ENCODE measurements at regions not wholly inside any gene's neighbourhood (a gene's known extent, or its start where the extent isn't known, plus 50 kb on each side); places are given as distances from the start of the nearest gene placed in this dataset.

DNA sequence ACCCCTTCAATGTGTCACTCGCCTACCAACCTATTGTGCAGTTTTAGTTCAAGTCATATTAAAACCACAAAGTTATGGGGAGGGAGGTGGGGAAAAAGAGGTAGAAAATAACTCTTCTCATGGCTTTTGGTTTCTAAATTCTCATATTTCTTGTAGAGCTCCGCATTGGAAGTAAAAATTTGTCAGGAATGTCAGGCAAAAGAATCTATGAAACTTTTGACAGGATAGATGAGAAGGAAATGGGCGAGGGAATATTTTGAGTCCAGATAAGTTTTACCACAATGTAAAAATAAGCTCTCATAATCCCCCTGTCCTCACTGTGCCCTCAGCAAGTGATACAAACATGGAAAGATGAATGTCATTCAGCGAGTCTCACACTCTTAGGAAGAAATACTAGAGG, 270.4 kb downstream of the DLEU7 start:
- Histone ChIP-seq H3K4me3 (no peak overlapping the region), H3K4me1 (no peaks in the 10 kb centered on the region), H3K27me3 (no peaks in the 10 kb centered on the region), H3K27ac (no peak overlapping the region), H3K36me3 (no peaks in the 10 kb centered on the region), H3K9me3 (no peaks in the 10 kb centered on the region)
- ATAC-seq, result no peak
- DNase-seq, result no peak
- TF ChIP-seq, protein P1, sequence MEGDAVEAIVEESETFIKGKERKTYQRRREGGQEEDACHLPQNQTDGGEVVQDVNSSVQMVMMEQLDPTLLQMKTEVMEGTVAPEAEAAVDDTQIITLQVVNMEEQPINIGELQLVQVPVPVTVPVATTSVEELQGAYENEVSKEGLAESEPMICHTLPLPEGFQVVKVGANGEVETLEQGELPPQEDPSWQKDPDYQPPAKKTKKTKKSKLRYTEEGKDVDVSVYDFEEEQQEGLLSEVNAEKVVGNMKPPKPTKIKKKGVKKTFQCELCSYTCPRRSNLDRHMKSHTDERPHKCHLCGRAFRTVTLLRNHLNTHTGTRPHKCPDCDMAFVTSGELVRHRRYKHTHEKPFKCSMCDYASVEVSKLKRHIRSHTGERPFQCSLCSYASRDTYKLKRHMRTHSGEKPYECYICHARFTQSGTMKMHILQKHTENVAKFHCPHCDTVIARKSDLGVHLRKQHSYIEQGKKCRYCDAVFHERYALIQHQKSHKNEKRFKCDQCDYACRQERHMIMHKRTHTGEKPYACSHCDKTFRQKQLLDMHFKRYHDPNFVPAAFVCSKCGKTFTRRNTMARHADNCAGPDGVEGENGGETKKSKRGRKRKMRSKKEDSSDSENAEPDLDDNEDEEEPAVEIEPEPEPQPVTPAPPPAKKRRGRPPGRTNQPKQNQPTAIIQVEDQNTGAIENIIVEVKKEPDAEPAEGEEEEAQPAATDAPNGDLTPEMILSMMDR (IDR thresholded peaks at IDR 0.05), result no peak
- intact Hi-C loops (cut with DNase I), result no loop called here

- intact Hi-C loops (cut with DNase I), result no loop called here
- no peak for ATAC-seq
- H3K27me3 ChIP-seq, result no peaks in the 10 kb centered on the region
Observed at GRCh38 chr13:50574731-50575130, 268.8 kb downstream of the DLEU7 start.

GRCh38 chr13:50575138-50575537, 268.4 kb downstream of the DLEU7 start:
- intact Hi-C loops (cut with DNase I), result no loop called here
- no peaks in the 10 kb centered on the region for H3K27me3 ChIP-seq
- no peaks in the 10 kb centered on the region for H3K4me1 ChIP-seq
- no peaks in the 10 kb centered on the region for H3K36me3 ChIP-seq
- H3K27ac ChIP-seq, result no peak overlapping the region
- DNase-seq (no peak), ATAC-seq (no peak)
- TF ChIP-seq, protein P1 (IDR thresholded peaks at IDR 0.05), result no peak
- no peaks in the 10 kb centered on the region for H3K9me3 ChIP-seq
- H3K4me3 ChIP-seq, result no peak overlapping the region

More at GRCh38 chr13:50574731-50575130, 268.8 kb downstream of the DLEU7 start:
- Histone ChIP-seq H3K36me3 (no peaks in the 10 kb centered on the region), H3K27ac (no peak overlapping the region), H3K9me3 (no peaks in the 10 kb centered on the region), H3K4me1 (no peaks in the 10 kb centered on the region), H3K4me3 (no peak overlapping the region)
- DNase-seq, result no peak
- TF ChIP-seq, protein P1 (IDR thresholded peaks at IDR 0.05), result no peak

DNA sequence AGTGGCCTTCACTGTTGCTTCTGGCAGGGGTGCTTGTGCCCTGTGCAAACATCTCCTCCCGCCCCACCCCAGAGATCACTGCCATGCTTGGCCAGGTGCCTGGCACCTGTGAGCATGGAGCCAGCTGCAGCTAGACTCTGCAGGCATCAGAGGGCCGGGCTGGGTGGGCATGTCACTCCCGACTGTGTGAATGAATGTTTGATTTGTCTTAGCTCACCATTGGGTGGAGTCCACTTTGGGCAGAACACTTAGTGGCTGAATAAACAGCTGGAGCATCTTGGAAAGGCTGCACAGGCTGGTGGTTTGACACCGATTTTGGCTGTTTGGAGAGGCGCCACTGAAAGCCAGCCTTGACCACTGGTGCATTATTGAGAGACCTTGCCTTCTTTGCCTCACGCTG, 267.3 kb downstream of the DLEU7 start:
- Histone ChIP-seq H3K27me3 (no peaks in the 10 kb centered on the region), H3K4me1 (no peaks in the 10 kb centered on the region), H3K36me3 (no peaks in the 10 kb centered on the region), H3K27ac (no peak overlapping the region), H3K4me3 (no peak overlapping the region), H3K9me3 (no peaks in the 10 kb centered on the region)
- TF ChIP-seq, protein P1 (IDR thresholded peaks at IDR 0.05), result no peak
- DNase-seq, result peak in 2 of 4 donors; percentile 69 to 81
- ATAC-seq, result peak; percentile 89
- intact Hi-C loops (cut with DNase I), result no loop called here

- intact Hi-C loops (cut with DNase I), result no loop called here
- no peaks in the 10 kb centered on the region for H3K27me3 ChIP-seq
- no peak overlapping the region for H3K4me3 ChIP-seq
- no peaks in the 10 kb centered on the region for H3K36me3 ChIP-seq
- H3K4me1 ChIP-seq, result no peaks in the 10 kb centered on the region
- TF ChIP-seq, protein P1 (IDR thresholded peaks at IDR 0.05), result no peak
- no peaks in the 10 kb centered on the region for H3K9me3 ChIP-seq
- ATAC-seq, result no peak
- no peak overlapping the region for H3K27ac ChIP-seq
- no peak for DNase-seq
Observed at GRCh38 chr13:50577806-50578205, 265.7 kb downstream of the DLEU7 start.

All from left lung (tissue), 4 donors.